ENCODE measurements at regions not wholly inside any gene's neighbourhood (a gene's known extent, or its start where the extent isn't known, plus 50 kb on each side); places are given as distances from the start of the nearest gene placed in this dataset.
"Not testable (repeated sequence)": the region's sequence is repeated elsewhere in the genome, so short reads cannot be mapped to it uniquely, and the experiment has no call there.

GRCh38 chr19:27419217-27419616 lies 1793.7 kb downstream of the UQCRFS1 start:
- H3K4me1 ChIP-seq (replicated peaks in 1 of 2); DNase-seq; H3K36me3 ChIP-seq (replicated peaks in 1 of 2); intact Hi-C loops (cut with DNase I); H3K9me3 ChIP-seq (replicated peaks in 1 of 3); H3K27ac ChIP-seq; H3K4me3 ChIP-seq; H3K27me3 ChIP-seq: not testable (repeated sequence)
- WGBS, 4 donors, result 90 to 100% (median 96%) methylated on average over 1 of the region's 1 CpG

GRCh38 chr19:27393591-27393990 lies 1819.4 kb downstream of the UQCRFS1 start:
- DNase-seq, result no peak
- TF ChIP-seq CTCF (IDR thresholded peaks at IDR 0.05), result no peak
- TF ChIP-seq POLR2A (IDR thresholded peaks at IDR 0.05), result no peak
- no peaks in the 10 kb centered on the region for H3K27me3 ChIP-seq
- H3K4me1 ChIP-seq (replicated peaks in 1 of 2), result no peaks in the 10 kb centered on the region
- WGBS, 4 donors, result 72 to 79% (median 77%) methylated on average over 2 of the region's 2 CpGs
- intact Hi-C loops (cut with DNase I), result no loop called here
- no peaks in the 10 kb centered on the region for H3K36me3 ChIP-seq (replicated peaks in 1 of 2)
- H3K27ac ChIP-seq, result no peak overlapping the region
- H3K4me3 ChIP-seq, result no peak overlapping the region
- H3K9me3 ChIP-seq (replicated peaks in 1 of 3), result no peaks in the 10 kb centered on the region

- Histone ChIP-seq H3K4me1 (replicated peaks in 1 of 2) (no peaks in the 10 kb centered on the region), H3K4me3 (no peak overlapping the region), H3K9me3 (replicated peaks in 1 of 3) (peaks cover 0 to 8% (median 0%) of the 10 kb centered on the region in 3 donors), H3K27me3 (no peaks in the 10 kb centered on the region), H3K27ac (no peak overlapping the region), H3K36me3 (replicated peaks in 1 of 2) (no peaks in the 10 kb centered on the region)
- WGBS, 4 donors, result 66 to 75% (median 69%) methylated on average over 5 of the region's 5 CpGs
- intact Hi-C loops (cut with DNase I), result no loop called here
- DNase-seq, result peak in 1 of 7 donors; percentile 27
- TF ChIP-seq POLR2A (IDR thresholded peaks at IDR 0.05), result no peak
- TF ChIP-seq CTCF (IDR thresholded peaks at IDR 0.05), result no peak
Measured at GRCh38 chr19:27392027-27392632, 1820.8 kb downstream of the UQCRFS1 start.

GRCh38 chr19:27379306-27379705 lies 1833.6 kb downstream of the UQCRFS1 start:
- intact Hi-C loops (cut with DNase I); H3K27me3 ChIP-seq; H3K36me3 ChIP-seq (replicated peaks in 1 of 2); DNase-seq; H3K27ac ChIP-seq; H3K4me1 ChIP-seq (replicated peaks in 1 of 2); H3K4me3 ChIP-seq; H3K9me3 ChIP-seq (replicated peaks in 1 of 3): not testable (repeated sequence)
- 38 to 46% (median 43%) methylated on average over 5 of the region's 5 CpGs for WGBS, 4 donors

GRCh38 chr19:27369603-27370002 lies 1843.3 kb downstream of the UQCRFS1 start:
- H3K4me3 ChIP-seq; DNase-seq; H3K27me3 ChIP-seq; H3K36me3 ChIP-seq (replicated peaks in 1 of 2); H3K27ac ChIP-seq; intact Hi-C loops (cut with DNase I); H3K4me1 ChIP-seq (replicated peaks in 1 of 2): not testable (repeated sequence)
- H3K9me3 ChIP-seq (replicated peaks in 1 of 3), result peaks cover 0 to 10% (median 4%) of the 10 kb centered on the region in 3 donors
- 24 to 46% (median 41%) methylated on average over 3 of the region's 3 CpGs for WGBS, 4 donors

GRCh38 chr19:27362438-27362837 lies 1850.5 kb downstream of the UQCRFS1 start:
- H3K36me3 ChIP-seq (replicated peaks in 1 of 2); intact Hi-C loops (cut with DNase I); DNase-seq; H3K27ac ChIP-seq; H3K27me3 ChIP-seq; H3K4me3 ChIP-seq; H3K4me1 ChIP-seq (replicated peaks in 1 of 2): not testable (repeated sequence)
- 41 to 53% (median 45%) methylated on average over 5 of the region's 5 CpGs for WGBS, 4 donors
- peaks cover 0 to 17% (median 9%) of the 10 kb centered on the region in 3 donors for H3K9me3 ChIP-seq (replicated peaks in 1 of 3)

- H3K36me3 ChIP-seq (replicated peaks in 1 of 2); H3K27me3 ChIP-seq; H3K27ac ChIP-seq; H3K4me1 ChIP-seq (replicated peaks in 1 of 2); H3K4me3 ChIP-seq; intact Hi-C loops (cut with DNase I); DNase-seq: not testable (repeated sequence)
- WGBS, 4 donors, result 37 to 44% (median 40%) methylated on average over 4 of the region's 4 CpGs
- peaks cover 0 to 21% (median 20%) of the 10 kb centered on the region in 3 donors for H3K9me3 ChIP-seq (replicated peaks in 1 of 3)
Measured at GRCh38 chr19:27355581-27355980, 1857.4 kb downstream of the UQCRFS1 start.
